ENCODE measurements at regions not wholly inside any gene's neighbourhood (a gene's known extent, or its start where the extent isn't known, plus 50 kb on each side); places are given as distances from the start of the nearest gene placed in this dataset.

DNA sequence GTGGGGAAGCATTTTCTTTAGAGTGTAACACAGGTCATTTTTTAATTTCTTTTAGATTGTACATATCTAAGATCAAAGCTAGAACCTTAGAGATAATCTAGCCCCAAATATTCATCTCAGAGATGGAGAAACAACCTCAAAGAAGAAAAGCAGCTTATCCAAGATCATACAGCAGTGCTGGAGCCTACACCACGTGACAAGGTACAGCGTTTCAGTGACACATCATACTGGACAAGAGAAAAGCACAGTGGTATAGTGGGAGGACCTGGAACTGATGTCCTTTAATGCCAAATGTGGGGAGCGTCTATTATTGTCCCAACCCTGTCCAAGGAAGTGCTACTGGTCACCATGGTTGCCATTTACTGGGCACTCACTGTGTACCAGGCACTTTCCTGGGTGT is 445.8 kb downstream of the RPS24 start:
- DNase-seq (ENCODE audit: low read depth) = no peak

DNA sequence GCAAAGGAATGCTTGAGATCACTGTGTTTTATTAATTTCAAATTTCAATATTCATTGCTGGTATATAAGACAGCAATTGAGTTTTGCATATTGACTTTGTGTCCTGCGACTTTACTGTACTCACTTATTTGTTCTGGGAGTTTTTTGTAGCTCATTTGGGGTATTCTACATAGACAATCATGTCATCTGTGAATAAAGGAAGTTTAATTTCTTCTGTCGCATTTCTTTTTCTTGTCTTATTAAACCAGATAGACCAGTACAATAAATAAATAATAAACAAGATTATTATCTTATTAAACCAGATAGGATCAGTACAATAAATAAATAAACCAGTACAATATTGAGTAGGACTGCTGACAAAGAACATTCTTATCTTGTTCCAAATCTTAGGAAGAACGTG is 448.2 kb downstream of the RPS24 start:
- DNase-seq (ENCODE audit: low read depth) = no peak

DNA sequence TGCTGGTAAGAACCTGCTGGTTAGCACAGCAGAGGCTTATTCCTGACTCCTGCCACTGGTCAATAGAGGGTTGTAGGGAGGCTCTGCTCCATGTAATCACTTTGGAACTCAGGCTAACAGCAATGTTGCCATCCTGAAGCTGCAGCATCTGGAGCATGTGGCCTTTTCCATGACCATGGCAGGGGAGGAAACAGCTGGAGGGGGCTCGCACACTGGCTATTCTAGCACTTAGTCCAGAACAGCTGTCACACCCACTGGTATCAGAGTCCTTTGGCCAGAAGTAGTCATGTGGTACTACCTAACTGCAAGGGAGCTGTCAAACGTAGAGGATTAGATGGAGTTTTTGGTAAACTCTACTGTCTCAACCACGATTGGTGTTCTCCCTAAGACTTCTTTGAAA is 450.0 kb downstream of the RPS24 start:
- DNase-seq (ENCODE audit: low read depth) = no peak

DNA sequence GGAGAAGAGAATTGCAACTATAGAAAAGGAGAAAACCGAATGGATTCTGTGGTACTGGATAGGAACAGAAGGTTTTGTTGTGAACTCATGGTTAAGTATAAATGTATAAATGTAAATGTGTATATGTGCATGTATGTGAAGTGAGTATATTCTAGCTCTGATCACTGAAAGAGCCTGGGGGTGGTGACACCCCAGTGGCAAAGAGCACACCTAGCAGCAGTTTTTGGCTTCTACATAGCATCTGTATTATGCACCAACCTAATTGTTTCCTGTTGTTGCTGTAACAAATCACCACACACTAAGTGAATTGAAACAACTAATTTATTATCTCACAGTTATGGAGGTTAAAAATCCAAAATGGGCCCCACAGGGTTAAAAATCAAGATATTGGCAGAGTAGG is 455.4 kb downstream of the RPS24 start:
- DNase-seq (ENCODE audit: low read depth) = no peak

DNA sequence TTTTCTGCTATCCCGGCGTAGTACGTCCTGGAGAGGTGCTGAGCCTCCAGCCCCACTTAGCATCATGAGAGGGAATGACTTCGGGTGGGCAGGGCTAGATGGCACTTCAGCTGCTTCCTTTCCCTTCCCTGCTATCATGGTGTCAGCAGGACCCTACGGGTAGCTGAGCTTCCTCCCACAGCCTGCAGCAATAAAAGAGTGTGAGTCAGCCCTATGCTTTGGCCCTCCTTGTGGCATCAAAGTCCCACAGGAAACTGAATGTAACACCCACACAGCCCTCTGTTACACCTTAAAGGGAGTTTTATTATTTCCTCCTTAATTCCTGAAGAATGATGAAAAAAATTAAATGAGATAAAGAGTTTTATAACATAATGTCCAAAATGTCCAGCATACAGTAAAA is 458.1 kb downstream of the RPS24 start:
- no peak for DNase-seq (ENCODE audit: low read depth)

DNA sequence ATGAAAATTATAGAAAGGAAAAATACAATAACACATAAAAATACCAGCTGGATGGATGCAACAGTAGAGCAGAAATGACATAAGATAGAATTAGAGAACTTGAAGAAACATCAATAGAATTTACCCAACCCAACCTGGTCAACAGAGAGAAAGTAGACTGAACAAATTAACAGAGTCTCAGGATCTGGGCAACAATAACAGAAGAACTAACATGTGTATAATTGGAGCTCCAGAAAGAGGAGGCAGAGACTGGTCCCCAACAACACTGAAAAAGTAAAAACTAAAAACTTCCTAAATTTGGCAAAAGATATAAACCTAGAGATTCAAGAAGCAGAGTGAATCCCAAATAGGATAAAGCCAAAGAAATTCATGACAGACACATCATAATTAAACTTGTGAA is 458.8 kb downstream of the RPS24 start:
- DNase-seq (ENCODE audit: low read depth) = no peak

DNA sequence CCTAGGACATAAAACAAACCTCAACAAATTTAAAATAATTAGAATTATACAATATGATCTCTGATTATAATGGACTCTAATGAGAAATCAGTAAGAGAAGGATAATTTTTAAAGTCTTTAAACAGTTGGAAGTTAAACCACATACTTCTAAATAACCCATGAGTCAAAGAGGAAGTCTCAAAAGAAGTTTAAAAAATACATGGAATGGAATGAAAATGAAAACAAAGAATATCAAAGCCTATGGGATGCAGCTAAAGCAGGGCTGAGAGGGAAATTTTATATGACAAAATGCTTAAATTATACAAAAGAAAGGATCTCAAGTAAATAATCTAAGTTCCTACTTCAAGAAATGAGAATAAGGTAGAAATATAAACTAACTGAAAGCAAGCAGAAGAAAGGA is 460.5 kb downstream of the RPS24 start:
- DNase-seq (ENCODE audit: low read depth) = no peak

DNA sequence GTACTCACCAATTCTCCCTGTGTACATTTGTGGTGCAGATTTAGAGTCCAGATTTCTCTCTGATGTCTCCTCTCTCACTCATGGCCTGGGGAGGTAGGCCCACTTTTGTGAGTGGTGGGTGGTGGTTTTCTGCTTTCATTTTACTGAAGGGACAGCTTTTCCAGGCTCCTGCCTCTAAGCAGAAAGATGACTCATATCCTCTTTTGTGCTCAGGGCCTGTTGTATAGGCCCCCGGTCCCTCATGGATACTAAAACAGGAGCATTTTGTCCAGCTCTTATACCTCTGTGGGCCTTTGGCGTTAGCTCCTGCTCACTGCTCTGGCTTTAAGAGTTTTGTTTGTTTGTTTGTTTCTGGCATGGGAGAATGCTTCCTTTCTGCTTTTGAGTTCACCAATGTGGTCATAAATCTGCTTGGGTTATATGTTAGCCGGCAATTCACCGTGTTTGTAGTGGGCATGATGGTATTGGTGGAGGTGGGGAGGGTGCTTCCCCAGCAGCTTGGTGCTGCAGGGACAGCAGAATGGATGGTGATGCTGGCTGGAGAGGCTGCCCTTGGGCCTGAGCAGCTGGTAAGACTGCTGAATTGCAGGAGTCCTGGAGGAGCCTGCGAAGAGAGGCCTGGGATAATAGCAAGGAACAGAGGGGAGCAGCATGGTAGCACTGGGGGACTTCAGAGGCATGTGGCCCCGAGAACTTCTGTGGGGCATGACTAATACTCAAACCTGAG is 468.7 kb downstream of the RPS24 start:
- DNase-seq (ENCODE audit: low read depth) = peak; percentile 46

DNA sequence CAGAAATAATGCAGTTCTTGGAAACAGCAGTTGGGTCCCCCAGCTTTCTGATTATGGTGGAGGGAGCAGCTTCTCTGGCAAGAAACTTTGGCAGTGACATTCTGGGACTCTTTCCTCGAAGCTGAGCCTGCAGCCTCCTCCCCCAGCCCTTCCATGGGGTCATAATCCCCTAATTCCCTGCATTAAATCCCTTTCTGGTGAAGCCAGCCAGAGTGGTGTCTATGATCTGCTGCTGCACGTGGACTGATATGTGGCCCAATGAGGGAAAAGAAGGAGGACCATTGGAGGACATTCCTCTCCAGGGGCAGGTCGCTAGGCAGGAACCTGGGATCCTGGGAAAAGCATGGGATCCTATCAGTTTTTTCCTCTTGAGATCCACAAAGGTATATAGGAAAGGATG is 470.5 kb downstream of the RPS24 start:
- DNase-seq (ENCODE audit: low read depth) = no peak

DNA sequence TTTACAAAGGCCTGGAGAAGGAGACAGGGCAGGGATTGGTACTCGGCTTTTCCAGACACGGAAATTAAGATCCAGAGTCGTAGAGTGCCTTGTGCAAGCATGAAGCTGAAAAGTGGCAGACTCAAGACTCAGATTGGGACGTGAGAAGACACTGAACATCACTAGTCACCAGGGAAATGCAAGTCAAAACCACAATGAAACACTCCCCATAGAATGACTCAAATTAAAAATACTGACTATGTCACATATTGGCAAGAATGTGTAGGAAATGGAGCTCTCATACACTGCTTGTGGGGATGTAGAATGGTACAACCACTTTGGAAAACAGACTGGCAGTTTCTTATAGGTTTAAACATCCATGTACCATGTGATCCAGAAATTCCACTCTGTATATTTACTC is 472.0 kb downstream of the RPS24 start:
- DNase-seq (ENCODE audit: low read depth) = no peak

DNA sequence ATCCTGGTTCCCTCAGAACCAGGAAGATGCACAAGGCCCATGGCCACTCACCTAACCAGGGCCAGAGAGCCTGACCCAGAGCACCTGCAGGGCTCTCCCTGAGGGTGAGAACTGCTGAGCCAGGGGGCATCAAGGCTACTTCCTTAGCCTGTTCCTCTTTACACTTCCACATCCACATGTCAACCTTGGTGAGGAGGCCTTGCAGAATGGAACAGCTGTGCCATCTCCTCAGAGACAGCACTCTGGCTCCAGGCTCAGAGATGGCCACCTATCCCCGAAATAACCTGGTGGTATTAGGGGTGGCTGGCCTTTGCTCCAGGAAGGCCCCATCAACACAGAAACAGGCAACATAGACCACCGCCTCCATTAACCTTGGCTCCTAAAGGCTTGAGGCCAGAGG is 473.0 kb downstream of the RPS24 start:
- no peak for DNase-seq (ENCODE audit: low read depth)

DNA sequence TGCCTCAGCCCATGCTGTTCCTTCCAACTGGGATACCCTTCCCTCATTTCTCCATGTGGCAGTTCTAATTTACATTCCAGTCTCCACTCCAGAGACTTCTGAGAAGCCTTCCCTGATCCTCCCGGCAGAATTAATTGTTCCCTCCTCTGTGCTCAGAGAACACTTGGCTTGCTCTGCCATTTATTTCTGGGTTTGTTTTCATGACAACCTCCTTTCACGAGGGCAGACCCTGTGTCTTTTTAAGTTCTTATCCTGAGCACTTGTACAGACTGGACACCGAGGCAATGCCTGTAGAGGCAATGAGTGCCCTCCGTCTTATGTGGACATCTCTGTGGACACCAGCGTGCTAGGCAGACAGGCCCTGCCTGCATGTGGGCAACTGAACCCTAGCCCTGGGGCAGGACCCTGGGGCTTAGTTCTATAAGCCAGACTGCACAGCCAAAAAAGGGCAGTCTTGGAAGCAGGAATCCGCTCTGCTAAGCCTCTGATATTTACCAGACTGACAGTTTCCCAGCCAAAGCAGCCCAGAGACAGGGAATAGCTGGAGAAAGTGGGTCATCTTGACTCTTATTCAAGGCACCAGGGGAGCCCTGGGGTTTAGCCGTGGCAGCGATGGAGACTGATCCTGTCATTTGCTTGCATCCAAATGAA is 474.0 kb downstream of the RPS24 start:
- DNase-seq (ENCODE audit: low read depth) = no peak

DNA sequence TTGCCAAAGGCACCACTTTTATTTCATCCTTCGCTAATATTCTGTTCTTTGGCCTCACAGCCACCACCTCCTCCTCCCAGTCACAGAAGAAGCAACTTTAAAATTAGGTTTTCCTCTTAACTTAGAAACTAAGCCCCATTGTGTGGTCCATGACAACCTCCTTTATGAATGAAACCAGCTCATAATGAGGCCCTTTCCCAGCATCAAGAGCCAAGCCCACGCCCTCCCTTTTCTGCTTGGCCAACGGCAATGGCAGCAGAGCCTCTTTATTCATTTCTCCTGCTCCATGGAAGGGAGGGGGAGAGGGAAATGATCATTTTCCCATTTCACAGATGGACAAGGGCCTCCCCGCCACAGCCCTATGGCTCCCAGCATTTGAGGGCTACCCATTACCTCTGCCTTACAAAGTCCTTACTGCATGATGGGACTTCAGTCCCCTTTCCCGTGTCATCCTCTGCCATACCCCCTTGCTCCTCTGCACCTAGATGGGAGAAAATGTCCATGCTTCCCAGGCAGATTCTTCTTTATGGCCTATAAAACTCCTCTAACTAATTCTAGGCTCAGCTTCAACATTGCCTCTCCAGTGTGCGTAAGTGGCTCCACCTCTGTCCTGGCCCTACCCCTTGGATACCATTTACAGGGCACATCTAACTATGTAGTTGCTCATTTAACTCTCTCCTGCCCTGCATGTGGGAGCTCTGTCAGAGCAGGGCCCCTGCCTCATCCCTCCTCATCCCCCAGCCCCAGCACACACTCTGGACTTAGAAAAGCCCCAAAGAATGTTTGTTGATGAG is 475.5 kb downstream of the RPS24 start:
- DNase-seq (ENCODE audit: low read depth) = no peak

DNA sequence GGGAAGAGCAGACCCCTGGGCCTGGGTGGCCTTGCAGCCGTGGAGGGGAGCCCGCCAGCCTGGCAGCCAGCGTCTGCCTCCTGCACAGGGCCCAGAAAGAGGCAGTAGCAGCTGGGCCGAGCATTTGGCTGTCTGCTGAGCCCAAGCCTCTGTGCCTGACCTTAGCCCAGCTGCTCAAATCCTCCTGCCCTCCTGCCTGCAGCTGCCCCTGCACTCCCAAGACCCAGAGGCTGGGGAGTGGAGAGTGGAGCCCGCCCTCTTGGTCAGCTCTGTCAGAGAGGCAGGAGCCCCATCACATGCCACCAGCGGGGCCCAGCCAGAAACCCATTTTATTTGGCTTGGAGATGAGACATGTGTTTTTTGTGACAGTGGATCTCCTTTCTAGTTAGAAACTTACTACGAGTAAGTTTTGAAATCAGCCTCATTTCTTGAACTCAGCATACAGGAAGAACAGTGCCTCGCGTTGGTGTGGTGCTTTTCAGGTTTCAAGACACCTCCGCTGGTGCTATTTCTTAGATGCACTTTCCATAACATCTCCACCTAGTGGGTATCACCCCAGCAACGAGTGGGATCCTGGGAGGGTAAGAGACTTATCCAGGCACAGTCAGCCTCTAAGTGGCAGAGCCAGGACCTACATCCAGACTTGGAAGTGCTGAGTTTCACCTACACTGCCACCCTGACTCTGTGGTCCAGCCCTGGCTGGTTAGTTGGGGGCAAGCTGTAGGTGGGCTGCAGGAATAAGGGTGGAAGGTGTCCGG is 477.1 kb downstream of the RPS24 start:
- DNase-seq (ENCODE audit: low read depth) = no peak

DNA sequence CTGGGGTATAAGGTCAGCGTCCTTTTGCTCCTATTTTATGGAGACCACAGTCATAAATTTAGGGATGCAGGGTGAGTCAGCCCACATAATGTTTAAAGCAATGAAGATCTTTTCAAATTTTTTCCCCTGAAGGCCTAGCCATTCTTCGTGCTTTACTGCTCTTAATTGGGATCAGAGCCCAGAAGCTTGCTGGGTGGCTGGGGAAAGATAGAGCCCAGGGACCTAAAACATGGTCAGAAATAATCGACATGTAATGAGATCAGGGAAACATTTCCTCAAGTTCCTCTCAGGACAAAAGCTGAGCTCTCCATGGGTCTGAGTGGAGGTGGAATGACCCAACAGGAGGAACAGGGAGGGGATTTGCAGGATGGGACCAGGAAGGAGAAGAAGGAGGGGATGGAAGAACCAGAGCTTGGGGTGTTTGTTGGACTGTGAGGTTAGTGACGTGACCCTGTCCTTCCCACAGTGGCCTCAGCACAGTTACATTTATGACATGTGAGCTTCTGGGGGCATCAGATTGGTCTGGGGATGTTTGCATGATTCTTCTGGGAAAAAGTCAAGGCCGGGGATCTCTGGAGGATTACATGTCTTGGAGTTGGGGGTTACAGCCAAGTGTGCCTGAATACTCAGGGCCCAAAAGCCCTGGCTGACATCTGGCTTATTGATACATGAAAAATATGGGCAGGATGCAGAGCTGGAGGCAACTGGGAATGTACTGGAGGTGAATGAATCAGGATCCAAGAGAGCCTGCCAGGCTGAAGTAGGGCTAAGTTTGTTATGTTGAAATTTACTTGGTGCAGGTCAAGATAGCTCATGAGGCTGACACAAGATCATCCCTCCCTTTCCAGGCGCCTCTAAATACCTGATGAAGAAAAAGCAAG is 477.9 kb downstream of the RPS24 start:
- no peak for DNase-seq (ENCODE audit: low read depth)

DNA sequence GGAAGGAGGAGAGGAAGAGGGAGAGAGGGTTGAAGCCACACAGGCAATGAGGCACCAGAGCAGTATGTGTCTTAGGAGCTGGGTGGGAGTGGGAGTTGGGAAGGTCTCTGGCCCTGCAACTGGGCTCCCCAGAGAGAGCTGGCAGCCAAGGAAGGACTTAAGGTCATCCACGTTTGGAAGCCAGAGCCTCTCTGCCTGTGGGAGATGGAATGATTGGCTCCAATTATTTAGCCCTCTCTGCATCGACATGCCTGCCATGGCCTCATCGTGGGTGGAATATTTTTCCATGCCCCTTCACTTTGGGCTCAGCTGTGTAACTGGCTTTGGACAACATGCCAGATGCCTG is 478.5 kb downstream of the RPS24 start:
- no peak for DNase-seq (ENCODE audit: low read depth)

DNA sequence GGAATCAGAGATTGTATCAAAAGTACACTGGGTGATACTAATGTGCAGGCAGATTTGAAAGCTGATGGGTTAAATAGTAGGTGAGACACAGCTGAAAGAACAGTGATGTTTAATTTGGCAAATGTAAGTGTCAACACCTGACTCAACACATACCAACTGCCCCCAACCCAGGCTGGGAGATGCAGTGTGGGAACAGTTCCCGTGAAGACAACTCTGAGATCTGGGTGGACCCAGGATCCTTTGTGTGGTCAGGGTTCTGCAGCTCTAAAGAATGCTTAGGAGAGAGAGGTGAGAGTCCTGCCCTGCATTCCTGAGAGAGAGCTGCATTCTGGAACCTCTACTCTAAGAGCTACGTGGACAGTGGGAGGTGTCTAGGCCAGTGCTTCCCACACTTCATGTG is 479.7 kb downstream of the RPS24 start:
- DNase-seq (ENCODE audit: low read depth) = no peak

DNA sequence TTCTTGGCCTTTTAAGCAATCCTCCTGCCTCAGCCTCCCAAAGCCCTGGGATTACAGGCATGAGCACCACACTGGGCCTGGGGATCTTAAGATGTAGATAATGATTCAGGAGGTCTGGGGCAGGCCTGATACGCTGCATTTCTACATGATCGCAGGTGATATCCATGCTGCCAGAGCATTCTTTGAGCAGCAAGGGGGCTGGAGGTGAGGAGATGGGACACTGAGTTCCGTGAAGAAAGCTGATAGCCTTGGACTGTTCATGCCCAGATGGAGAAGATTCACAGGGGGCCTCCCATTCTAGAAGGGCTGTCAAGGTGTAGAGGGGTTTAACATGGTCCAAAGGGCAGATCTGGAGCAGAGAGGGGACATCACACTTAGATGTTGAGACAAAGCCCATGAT is 480.3 kb downstream of the RPS24 start:
- DNase-seq (ENCODE audit: low read depth) = no peak

DNA sequence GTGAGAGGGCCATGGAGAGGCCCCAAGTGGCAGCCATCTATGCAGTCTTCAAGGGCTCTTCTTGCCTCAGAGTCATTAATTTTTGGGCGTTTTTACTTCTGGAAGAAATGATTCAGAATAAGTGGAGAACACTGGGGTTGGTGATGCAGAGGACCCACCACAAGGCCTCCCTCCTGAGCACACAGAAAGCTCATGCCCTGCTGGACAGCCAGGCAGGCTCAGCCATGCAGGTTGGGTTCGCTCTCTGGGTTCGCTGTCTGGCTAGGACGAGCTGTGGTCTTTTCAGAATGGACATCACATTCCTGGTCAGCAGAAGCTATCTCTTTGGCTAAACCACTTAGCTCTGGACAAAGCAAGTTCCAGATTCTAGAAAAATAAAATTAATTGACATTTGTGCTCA is 480.8 kb downstream of the RPS24 start:
- no peak for DNase-seq (ENCODE audit: low read depth)

DNA sequence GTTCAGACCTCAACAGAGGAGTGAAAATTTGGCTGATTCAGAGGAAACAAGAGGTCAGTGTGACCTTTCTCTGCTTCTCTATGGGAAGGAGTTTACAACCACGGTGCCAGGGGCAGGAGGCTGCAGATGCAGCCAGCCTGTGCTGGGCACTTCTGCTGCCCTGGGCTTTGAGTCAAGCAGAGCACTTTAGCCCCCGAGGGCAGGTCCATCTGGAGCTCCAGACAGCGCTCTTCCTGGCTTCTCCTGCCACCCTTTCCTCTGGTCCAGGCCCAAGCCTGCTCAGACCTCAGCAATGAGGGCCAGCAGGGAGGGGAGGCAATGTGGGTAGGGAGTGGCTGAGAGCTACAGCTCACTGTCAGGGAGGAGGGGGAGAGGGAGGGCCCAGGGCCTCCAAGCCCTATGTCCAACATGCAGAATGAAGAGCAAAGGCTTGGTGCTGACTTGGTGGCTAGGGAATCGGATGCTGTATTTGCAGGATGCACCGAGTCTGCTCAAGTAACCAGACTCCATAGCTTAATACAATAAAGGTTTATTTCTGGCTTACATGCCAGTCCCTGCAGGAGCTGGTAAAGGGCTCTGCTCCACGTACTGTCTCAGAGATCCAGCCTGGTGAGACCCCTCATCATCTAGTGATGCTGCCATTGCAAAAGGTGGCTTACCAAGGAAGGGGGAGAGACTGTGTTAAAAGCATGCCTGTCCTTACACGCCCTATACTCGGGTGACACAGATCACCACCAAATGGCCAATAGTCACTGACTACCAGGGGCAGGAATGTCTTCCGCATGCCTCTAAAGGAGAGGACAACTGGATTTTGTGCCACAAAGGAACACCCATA is 481.6 kb downstream of the RPS24 start:
- no peak for DNase-seq (ENCODE audit: low read depth)

DNA sequence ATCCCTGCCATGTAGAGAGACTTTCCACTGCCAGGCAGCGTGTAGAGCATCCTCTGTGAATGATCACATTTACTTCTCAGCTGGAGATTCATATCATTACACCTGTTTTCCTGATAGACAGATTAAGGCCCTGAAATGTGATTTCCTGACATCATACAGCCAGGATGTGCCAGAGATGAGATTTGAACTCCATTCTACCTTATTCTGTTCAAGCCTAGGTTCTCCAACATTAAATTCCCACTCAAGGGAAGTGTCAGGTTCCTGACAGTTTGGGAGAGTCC is 482.1 kb downstream of the RPS24 start:
- DNase-seq (ENCODE audit: low read depth) = no peak

Measured in iris pigment epithelial cell (primary cell).